Mesenchymal stem cell (in vitro differentiated cells and primary cell): ENCODE measurements at regions not wholly inside any gene's neighbourhood (a gene's known extent, or its start where the extent isn't known, plus 50 kb on each side); places are given as distances from the start of the nearest gene placed in this dataset.
"Not testable (repeated sequence)": the region's sequence is repeated elsewhere in the genome, so short reads cannot be mapped to it uniquely, and the experiment has no call there.

ENCODE experiments used
- DNase-seq: peaks from one replicate; pipeline ENCODE4 v3.0.0-alpha.2; 2013
- H2AFZ ChIP-seq: one replicate; pipeline ENCODE4 v1.6.1; 2013; ENCODE audit warnings: low read depth, mild to moderate bottlenecking, control low read depth, inconsistent platforms, low read length, moderate library complexity
- H2AK5ac ChIP-seq: 2 replicates; pipeline ENCODE4 v1.6.1; 2013; ENCODE audit warnings: low read length, moderate library complexity, mild to moderate bottlenecking, inconsistent platforms; ENCODE audit not compliant: severe bottlenecking
- H2BK120ac ChIP-seq: one replicate; pipeline ENCODE4 v1.6.1; 2013; ENCODE audit warnings: low read depth, mild to moderate bottlenecking, inconsistent platforms, low read length, moderate library complexity
- H2BK12ac ChIP-seq, 2 experiments: one replicate each; pipeline ENCODE4 v1.6.1; 2013; ENCODE audit warnings: inconsistent platforms in 2 of 2, low read length in 2 of 2, mild to moderate bottlenecking in 2 of 2, moderate library complexity in 2 of 2, control low read depth in 1 of 2
- H2BK15ac ChIP-seq: one replicate; pipeline ENCODE4 v1.6.1; 2013; ENCODE audit warnings: mild to moderate bottlenecking, low read depth, inconsistent platforms; ENCODE audit not compliant: poor library complexity, severe bottlenecking
- H2BK5ac ChIP-seq: 2 replicates; pipeline ENCODE4 v1.6.1; 2013; ENCODE audit warnings: low read depth, mild to moderate bottlenecking, low read length, control low read depth, inconsistent platforms; ENCODE audit not compliant: poor library complexity, severe bottlenecking
- H3K14ac ChIP-seq, 2 experiments: one replicate each; pipeline ENCODE4 v1.6.1; 2013; ENCODE audit warnings: inconsistent platforms in 2 of 2, low read length in 2 of 2, control low read depth in 1 of 2, mild to moderate bottlenecking in 1 of 2, moderate library complexity in 1 of 2
- H3K18ac ChIP-seq, 2 experiments: one replicate each; pipeline ENCODE4 v1.6.1; 2013; ENCODE audit warnings: inconsistent platforms in 2 of 2, low read length in 2 of 2, control low read depth in 1 of 2, low read depth in 1 of 2, mild to moderate bottlenecking in 1 of 2
- H3K23ac ChIP-seq, 2 experiments: one replicate each; pipeline ENCODE4 v1.6.1; 2013; ENCODE audit warnings: inconsistent platforms in 2 of 2, low read length in 2 of 2, mild to moderate bottlenecking in 2 of 2, moderate library complexity in 2 of 2, control low read depth in 1 of 2
- H3K27ac ChIP-seq: 2 replicates; pipeline ENCODE4 v1.5.1; 2013; ENCODE audit warnings: mild to moderate bottlenecking, moderate library complexity, low read length, control low read depth, inconsistent platforms; ENCODE audit not compliant: poor library complexity, severe bottlenecking
- H3K27me3 ChIP-seq, 2 experiments: 2 replicates each; pipeline versions ENCODE4 v1.6.1 to v1.7.0; 2013; ENCODE audit warnings: low read length in 2 of 2, mild to moderate bottlenecking in 2 of 2, moderate library complexity in 2 of 2, control low read depth in 1 of 2, inconsistent platforms in 1 of 2; ENCODE audit not compliant: control insufficient read depth in 1 of 2, insufficient read depth in 1 of 2
- H3K36me3 ChIP-seq, 2 experiments: 2 replicates each; pipeline versions ENCODE4 v1.6.1 to v1.7.0; 2013; ENCODE audit warnings: low read length in 2 of 2, control low read depth in 1 of 2, inconsistent platforms in 1 of 2, low read depth in 1 of 2, mild to moderate bottlenecking in 1 of 2; ENCODE audit not compliant: insufficient read depth in 2 of 2, control insufficient read depth in 1 of 2
- H3K4ac ChIP-seq, 2 experiments: one replicate each; pipeline ENCODE4 v1.6.1; 2013; ENCODE audit warnings: inconsistent platforms in 2 of 2, low read length in 2 of 2, mild to moderate bottlenecking in 2 of 2, moderate library complexity in 2 of 2, control low read depth in 1 of 2, low read depth in 1 of 2
- H3K4me1 ChIP-seq: 2 replicates; pipeline ENCODE4 v1.6.1; 2013; ENCODE audit warnings: low read depth, low read length, control low read depth; ENCODE audit not compliant: control insufficient read depth, insufficient read depth
- H3K4me2 ChIP-seq: 2 replicates; pipeline ENCODE4 v1.6.1; 2013; ENCODE audit warnings: low read length, mild to moderate bottlenecking, inconsistent platforms; ENCODE audit not compliant: poor library complexity, severe bottlenecking
- H3K4me3 ChIP-seq, 2 experiments: 2 replicates each; pipeline versions ENCODE4 v1.5.1 to v1.7.0; 2013; ENCODE audit warnings: low read length in 2 of 2, mild to moderate bottlenecking in 2 of 2, control low read depth in 1 of 2, low read depth in 1 of 2; ENCODE audit not compliant: insufficient read depth in 1 of 2
- H3K79me1 ChIP-seq: replicated peaks from 2 replicates; pipeline ENCODE4 v1.6.1; 2013; ENCODE audit warnings: mild to moderate bottlenecking, control low read depth, low read length, inconsistent platforms; ENCODE audit not compliant: poor library complexity, severe bottlenecking
- H3K9ac ChIP-seq: 2 replicates; pipeline ENCODE4 v1.7.0; 2013; ENCODE audit warnings: mild to moderate bottlenecking, low read length, moderate library complexity
- H3K9me3 ChIP-seq: 2 replicates; pipeline ENCODE4 v1.7.0; 2013; ENCODE audit warnings: mild to moderate bottlenecking, low read length; ENCODE audit not compliant: control insufficient read depth
- H4K8ac ChIP-seq: one replicate; pipeline ENCODE4 v1.6.1; 2013; ENCODE audit warnings: inconsistent platforms, mild to moderate bottlenecking, low read length, moderate library complexity
- H4K91ac ChIP-seq: one replicate; pipeline ENCODE4 v1.6.1; 2013; ENCODE audit warnings: mild to moderate bottlenecking, low read length, inconsistent platforms
- WGBS: methylation state at CpG from one replicate; pipeline ENCODE4 v1.1.7; 2013; ENCODE audit warnings: mixed read lengths; 5-methylcytosine and 5-hydroxymethylcytosine counted together

DNA sequence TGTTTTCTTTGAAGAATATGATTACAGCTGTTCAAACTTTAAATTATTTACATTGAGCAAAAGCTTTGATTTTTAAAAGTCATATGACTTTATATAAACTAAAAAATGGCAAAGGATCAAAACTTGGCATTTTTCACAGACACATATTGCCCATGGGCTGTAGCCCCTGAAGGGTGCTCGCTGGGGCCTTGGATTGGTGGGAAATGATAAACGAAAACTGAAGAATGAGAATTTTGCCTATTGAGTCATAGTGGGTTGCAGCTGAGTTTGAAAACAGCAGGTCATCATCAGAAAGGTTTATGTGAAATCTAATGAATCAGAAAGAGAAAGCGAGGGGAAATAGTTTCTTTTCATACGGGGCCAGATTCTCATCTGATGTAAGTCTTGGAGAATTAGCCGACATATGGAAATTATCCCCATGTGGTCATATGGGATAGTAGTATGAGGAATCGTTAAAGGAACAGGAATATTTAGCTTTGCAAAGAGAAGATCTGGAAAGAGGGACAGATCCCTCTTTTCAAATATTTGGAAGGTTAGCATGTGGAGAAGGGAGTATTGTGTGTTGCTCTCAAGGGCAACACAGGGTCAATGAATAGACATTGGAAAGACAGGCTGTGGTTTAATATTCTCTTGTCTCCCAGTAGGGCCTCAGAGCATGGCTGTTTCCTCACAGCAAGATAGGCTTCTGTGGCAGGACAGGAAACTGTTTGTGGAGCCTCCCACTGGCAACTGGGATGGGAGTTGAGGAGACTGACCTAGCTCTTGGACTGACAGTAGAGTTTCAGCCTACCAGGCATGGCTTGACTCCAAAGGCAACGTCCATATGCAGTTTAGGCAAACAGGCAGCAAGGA is 119.0 kb downstream of the FZD1 start:
- Histone ChIP-seq H3K23ac (no peak overlapping the region), H3K4ac (no peak overlapping the region), H2BK12ac (no peak overlapping the region), H2BK15ac (no peak overlapping the region), H3K4me3 (peak overlapping the region in 1 of 2 experiments; percentile 5), H3K36me3 (no peaks in the 10 kb centered on the region), H3K9me3 (peaks cover 4% of the 10 kb centered on the region), H3K14ac (peak overlapping the region in 1 of 2 experiments; percentile 55), H4K91ac (no peak overlapping the region), H3K27me3 (no peaks in the 10 kb centered on the region), H2BK5ac (peak overlapping the region; percentile 14), H2BK120ac (no peak overlapping the region), H3K9ac (no peak overlapping the region), H4K8ac (no peak overlapping the region), H3K27ac (peak overlapping the region; percentile 77), H2AK5ac (peak overlapping the region; percentile 76), H3K18ac (no peak overlapping the region), H3K4me2 (no peak overlapping the region), H2AFZ (no peak overlapping the region), H3K79me1 (no peaks in the 10 kb centered on the region), H3K4me1 (peaks cover 4% of the 10 kb centered on the region)
- no peak for DNase-seq
- 67% methylated on average over 7 of the region's 7 CpGs for WGBS

DNA sequence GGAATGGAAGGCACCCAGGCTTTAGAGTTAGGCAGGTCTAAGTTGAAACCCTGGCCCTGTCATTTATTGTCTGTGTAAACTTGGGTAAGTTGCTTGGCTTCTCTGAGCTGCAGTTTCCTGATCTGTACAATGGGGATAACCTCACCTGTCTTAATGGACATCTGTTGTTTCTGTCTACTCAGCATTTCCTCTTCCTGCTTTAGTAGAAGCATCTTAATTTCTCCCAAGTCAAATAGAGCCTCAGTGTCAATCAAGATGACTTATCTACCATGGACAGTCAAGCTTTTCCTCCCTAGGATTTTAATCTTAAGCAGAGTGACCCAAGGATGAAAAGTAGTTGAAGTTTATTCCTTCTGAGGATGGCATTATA is 119.7 kb downstream of the FZD1 start:
- Histone ChIP-seq H2BK120ac (no peak overlapping the region), H3K14ac (peak overlapping the region in 1 of 2 experiments; percentile 55), H3K9ac (no peak overlapping the region), H2BK5ac (peak overlapping the region; percentile 14), H3K4me2 (no peak overlapping the region), H3K9me3 (peaks cover 6% of the 10 kb centered on the region), H4K8ac (no peak overlapping the region), H2AFZ (no peak overlapping the region), H2BK12ac (no peak overlapping the region), H3K79me1 (no peaks in the 10 kb centered on the region), H3K27ac (peak overlapping the region; percentile 77), H3K23ac (no peak overlapping the region), H3K18ac (no peak overlapping the region), H4K91ac (no peak overlapping the region), H2AK5ac (peak overlapping the region; percentile 76), H3K4me1 (peaks cover 4% of the 10 kb centered on the region), H3K4ac (no peak overlapping the region), H2BK15ac (no peak overlapping the region), H3K27me3 (no peaks in the 10 kb centered on the region), H3K4me3 (no peak overlapping the region), H3K36me3 (no peaks in the 10 kb centered on the region)
- no peak for DNase-seq

DNA sequence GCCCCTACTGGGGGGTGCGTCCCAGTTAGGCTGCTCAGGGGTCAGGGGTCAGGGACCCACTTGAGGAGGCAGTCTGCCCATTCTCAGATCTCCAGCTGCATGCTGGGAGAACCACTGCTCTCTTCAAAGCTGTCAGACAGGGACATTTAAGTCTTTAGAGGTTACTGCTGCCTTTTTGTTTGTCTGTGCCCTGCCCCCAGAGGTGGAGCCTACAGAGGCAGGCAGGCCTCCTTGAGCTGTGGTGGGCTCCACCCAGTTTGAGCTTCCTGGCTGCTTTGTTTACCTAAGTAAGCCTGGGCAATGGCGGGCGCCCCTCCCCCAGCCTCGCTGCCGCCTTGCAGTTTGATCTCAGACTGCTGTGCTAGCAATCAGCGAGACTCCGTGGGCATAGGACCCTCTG is 130.5 kb downstream of the FZD1 start:
- H4K91ac ChIP-seq, H3K9me3 ChIP-seq, H3K9ac ChIP-seq, H3K18ac ChIP-seq, H3K4me3 ChIP-seq, H4K8ac ChIP-seq, H3K27ac ChIP-seq, H2BK15ac ChIP-seq, H2AK5ac ChIP-seq, H2BK5ac ChIP-seq, H2BK12ac ChIP-seq, H3K4me1 ChIP-seq, H3K4ac ChIP-seq, H3K23ac ChIP-seq, H3K79me1 ChIP-seq, H3K27me3 ChIP-seq, H3K36me3 ChIP-seq, H2AFZ ChIP-seq, H2BK120ac ChIP-seq, DNase-seq, H3K4me2 ChIP-seq, H3K14ac ChIP-seq: not testable (repeated sequence)
- WGBS, result 54% methylated on average over 6 of the region's 7 CpGs

DNA sequence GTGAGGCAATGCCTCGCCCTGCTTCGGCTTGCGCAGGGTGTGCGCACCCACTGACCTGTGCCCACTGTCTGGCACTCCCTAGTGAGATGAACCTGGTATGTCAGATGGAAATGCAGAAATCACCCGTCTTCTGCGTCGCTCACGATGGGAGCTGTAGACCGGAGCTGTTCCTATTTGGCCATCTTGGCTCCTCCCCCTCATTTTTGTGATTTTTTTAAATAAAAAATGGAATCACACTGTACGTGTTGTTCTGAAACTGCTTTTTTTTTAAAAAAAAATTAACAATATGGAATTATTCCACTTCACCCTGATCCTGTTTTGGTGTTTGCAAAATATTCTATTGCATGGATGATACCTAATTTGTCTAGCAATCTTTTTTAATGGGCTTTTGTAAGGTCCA is 131.1 kb downstream of the FZD1 start:
- H2AFZ ChIP-seq, H2BK5ac ChIP-seq, H2BK15ac ChIP-seq, H3K79me1 ChIP-seq, H3K27me3 ChIP-seq, H4K91ac ChIP-seq, H2BK120ac ChIP-seq, H4K8ac ChIP-seq, H3K4ac ChIP-seq, H3K9ac ChIP-seq, H3K9me3 ChIP-seq, H3K4me2 ChIP-seq, H3K4me1 ChIP-seq, H2BK12ac ChIP-seq, H3K18ac ChIP-seq, H3K27ac ChIP-seq, H3K36me3 ChIP-seq, H2AK5ac ChIP-seq, H3K14ac ChIP-seq, DNase-seq, H3K23ac ChIP-seq, H3K4me3 ChIP-seq: not testable (repeated sequence)
- WGBS, result 93% methylated on average over 7 of the region's 10 CpGs
